Stimulated activated CD4-positive, alpha-beta T cell treated with anti-CD3 and anti-CD28 coated beads, TNF-alpha, amount 100 ng/mL, for 1 hour (primary cell): ENCODE measurements at regions not wholly inside any gene's neighbourhood (a gene's known extent, or its start where the extent isn't known, plus 50 kb on each side); places are given as distances from the start of the nearest gene placed in this dataset.

Experiments used
- DNase-seq, 3 donors: peaks; one replicate each; pipeline ENCODE4 v3.0.0-alpha.2; 2020; ENCODE audit warnings: low read depth in 3 of 3, low spot score in 1 of 3

DNA sequence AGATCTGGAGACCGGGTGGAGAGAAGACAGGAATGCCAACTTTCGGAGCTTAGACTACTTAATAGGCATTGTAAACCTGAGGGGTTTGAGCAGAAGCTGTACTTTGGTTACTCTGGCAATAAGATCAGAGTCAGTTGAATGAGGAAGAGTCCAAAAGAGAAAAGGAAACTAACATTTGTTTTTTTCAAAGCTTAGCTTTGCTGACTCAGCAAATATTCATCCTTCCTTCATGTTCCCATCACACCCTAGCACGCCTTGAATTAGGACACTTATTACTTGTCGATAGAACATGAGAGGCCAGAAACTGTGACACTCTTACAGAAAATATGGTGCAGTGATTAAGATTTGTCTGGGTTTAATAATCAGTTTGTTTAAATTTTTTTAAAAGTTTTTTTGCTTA, 266.9 kb upstream of the ATP2B1 start:
- DNase-seq: no peak

DNA sequence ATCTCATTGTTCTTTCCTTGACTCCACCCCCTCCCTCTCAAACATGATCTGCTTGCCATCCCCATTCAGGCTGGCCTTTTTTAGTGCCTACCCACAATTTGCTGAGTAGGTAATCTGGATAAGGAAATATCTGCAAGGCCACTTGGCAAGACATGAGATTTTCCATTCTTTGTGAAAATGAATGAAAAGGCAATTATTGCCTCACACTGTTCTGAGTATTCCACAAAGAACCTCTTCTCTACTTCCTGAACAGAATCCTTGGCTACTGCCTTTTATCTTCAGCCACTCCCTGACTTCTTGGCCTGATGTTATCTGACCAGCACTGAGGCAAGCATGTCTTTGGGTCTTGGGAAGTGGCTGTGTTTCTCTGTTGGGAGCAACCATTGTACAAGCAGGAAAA, 263.2 kb upstream of the ATP2B1 start:
- DNase-seq: no peak

DNA sequence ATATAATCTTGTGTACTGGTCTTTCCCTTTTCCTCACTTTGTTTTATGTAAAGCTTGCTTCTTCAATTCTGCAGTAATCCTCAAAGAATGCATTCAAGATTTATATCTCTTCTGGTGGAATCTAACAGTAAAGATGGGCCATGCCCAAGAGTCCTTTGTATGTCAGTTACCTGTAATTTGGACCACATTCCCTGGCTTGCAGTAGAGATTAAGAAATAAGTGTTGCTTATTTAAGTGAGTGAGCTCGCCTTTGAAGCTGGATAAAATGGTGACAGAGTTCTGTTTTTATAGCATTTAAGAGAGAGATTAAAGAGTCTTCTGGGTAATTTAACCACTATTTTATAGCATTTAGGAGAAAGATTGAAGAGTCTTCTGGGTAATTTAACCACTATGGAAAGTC, 262.1 kb upstream of the ATP2B1 start:
- no peak for DNase-seq

DNA sequence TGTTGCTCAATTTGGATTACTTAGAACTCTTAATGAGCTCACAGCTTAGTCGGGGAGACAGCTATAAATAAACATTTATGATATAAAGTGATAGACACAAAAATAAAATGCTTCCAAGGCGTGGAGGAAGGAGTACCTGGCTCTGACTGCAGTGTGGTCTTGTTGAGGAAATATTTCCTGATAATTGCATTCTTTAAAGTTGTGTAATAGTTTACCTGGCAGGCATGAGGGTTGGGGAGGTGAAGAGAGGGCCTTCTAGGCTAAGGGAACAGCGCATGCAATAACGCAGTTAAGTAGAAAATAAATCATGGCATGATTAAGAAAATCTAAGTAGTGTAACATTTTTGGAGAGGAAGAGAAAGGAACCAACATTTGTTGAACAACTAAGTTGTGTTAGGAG, 260.5 kb upstream of the ATP2B1 start:
- DNase-seq: no peak

DNA sequence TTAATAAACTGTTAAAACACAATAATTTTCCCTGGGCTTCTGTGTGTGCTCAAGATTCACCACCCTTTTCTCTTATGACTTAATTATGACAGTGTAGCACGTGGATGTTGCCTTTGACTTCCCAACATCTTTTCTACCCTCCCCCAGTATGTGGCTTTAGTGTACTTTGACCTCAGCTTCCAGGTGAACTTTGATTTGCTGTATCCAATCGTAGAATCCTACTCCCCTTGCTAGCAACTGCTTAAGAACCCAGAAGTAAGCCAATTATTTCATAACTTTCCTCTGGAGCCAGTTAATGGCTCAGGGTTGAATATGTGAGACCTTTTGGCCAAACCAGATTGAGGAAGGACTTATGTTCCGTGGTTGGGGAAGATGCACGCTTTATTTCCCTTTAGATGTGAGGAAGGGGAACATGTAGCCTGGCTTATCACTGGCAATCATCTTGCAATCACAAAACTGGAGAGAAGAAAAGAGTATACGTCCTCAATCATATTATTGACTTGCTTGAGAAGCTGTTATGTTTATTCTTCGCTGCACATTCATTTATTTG, 259.6 kb upstream of the ATP2B1 start:
- DNase-seq: no peak

DNA sequence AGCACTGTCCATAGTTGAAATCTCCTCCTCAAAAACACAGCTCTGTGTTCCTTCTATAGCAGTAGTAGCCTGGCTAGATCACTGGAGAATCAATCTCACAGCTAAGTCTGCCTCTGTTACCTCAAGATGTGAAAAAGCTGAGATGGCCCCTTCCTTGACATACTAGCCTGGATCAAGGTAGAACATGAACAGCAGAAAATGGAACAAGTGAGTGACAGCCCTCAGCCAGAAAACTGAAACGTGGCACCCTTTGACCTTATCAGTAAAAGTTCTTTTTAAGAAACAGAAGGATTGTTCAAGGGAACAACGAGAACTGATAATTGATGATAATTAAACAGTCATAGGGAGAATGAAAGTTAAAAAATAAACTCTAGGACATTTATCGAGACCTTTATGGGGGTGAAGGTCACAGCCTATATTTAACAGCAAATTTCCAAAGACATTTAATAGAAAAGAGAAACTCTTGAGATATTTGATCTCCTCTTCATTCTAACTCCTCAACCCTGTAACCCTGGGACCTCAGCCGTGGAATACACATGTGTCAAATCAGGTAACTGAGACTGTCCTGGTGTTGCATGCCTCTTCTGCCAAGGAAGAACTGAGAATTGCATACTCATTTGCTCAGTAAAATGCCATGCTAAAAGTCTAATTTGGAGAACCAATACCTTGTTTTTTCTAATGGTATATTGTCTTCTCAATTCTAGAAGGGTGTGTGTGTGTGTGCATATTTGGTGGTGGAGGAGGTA, 258.0 kb upstream of the ATP2B1 start:
- DNase-seq: no peak

DNA sequence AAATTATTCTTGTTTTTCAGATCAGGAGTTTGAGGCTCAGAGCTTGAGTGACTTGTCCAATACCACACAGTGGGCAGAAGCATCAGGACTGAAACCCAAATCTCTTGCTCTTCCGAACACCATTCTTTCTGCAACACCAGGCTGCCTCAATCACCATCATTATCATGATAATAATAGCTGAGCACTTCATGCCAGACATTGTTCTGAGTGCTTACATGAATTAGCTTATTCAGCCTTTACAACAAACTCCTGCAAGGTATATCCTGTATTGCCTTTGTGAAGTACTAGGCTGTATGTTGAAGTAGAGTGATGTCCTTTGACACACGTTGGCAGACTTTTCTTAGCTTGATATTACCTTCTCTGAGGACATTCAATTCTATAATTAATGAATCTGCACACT, 257.4 kb upstream of the ATP2B1 start:
- DNase-seq: no peak

DNA sequence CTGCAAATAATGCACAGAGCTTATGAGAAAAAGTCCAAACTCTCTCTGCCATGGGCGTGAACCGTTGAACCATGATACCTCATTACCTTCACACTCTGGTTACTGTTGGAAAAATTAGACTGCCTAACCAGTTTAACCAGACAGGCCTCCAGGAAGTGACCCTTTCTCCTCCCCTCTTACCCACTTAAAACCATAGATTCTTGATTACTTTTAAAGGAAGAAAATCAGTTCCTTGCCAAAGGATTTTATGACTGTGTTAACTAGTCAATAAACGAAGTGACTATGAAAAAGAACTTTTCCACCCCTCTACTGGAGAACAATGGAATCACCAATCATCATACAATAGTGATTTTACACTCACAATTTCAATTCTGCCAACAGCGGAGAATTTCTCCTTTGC, 254.0 kb upstream of the ATP2B1 start:
- DNase-seq: no peak

DNA sequence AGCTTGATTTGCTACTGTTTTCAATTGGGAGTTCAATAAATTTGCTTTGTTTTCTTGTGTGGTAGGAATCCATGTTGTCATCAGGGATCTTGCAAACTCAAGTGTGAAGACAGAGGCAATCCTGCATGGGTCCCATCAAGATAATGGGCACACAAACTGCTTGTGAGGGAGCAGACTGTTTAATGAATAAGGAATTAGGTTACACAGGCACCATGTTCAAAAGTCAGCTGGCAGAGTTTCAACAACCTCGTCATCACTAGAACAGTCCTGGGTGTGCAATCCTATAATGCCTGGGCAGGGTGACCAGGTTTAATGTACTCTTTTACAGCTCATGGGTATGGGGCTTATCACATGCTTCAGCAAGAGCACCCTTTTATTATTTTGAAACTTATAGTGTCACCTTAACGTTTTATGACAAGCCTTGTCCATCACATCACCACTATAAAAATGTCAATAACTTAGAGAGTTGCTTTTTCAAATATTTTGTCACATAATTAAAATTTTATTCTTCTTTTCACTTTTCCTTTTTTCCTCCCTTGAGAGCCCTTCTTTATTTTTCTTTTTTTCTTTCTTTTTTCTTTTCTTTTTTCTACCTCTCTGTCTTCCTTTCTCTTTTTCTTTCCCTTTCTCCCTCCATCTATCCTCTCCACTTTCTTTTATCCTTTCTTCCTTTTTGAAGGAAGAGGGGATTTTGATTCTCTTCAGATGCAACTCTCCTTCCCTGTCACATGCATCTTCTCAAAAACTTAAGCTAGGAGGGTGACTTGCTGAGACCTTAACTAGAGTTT, 252.2 kb upstream of the ATP2B1 start:
- no peak for DNase-seq

DNA sequence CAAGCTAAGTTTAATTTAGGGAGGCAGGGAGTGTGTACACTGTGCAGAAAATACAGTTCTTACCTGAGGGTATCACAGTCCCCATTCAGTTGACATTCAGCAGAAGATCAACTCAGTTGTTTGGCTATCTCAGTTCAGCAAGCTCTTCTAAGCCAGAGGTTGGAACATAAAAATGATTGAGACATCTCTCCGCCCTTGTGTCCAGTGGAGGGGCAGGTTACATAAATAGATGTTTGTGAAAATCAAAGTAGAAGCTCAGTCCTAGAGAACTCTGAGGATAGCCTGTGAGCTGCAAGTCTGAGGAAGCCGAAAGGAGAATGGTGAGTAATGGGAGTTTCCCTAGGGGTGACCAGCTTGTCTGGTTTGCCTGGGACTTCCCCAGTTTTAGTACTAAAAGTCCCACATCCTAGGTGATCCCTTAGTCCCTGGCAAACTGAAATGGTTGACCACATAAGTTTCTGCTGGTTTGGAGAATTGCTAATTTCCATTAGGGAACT, 251.4 kb upstream of the ATP2B1 start:
- no peak for DNase-seq

DNA sequence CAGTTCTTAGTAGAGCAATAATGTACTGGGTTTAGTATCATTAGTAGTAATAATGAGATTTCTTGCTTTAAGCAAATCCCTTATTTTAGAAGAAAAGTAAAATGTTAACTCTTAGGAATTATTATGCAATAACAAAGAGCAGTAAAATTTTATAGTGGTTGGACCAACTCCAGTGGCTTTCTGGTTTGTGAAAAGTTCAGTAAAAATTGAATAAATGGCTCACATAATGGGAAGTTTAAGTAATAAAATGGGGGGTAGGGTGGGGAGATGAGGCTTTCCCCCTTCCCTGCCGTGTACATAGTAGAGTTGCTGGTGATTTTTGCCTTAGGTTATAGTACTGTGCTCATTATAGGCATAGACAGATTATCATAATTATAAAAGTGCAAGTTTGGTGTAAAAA, 250.5 kb upstream of the ATP2B1 start:
- DNase-seq: no peak

DNA sequence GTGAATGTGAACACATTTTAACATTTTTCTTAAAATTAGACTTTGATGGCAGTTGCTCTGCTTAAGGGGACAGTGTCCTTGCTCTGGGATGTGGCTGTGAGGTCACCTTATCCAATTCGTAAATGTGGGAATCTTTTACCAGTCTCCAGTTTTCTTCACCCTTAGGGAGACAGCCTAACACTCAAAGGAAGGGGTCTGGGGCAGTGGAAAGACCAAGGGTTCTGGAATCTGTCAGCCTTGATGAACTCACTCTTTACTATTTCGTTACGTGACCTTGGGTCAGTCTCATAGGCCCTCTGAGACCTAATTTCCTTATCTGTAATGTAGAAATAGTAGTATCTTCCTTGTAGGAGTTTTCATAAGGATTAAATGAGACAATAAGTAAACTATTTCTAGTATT, 245.6 kb upstream of the ATP2B1 start:
- DNase-seq: no peak

DNA sequence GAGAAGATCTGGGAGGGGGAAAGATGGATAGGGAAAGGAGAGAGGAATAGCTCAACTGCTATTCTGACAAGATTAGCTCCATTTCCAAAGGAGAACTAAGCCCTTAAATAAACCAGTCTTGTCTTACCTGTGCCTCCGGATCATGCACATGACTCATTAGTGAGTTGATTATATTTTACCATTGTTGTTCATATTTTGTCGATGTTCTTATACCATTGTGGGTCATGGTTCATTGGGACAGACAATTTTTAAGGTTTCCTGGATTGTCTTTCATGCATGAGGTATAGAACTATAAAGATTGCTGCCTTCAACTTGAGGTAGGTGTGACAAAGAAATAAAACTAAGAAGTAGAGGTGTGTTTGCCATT, 243.0 kb upstream of the ATP2B1 start:
- DNase-seq: no peak

DNA sequence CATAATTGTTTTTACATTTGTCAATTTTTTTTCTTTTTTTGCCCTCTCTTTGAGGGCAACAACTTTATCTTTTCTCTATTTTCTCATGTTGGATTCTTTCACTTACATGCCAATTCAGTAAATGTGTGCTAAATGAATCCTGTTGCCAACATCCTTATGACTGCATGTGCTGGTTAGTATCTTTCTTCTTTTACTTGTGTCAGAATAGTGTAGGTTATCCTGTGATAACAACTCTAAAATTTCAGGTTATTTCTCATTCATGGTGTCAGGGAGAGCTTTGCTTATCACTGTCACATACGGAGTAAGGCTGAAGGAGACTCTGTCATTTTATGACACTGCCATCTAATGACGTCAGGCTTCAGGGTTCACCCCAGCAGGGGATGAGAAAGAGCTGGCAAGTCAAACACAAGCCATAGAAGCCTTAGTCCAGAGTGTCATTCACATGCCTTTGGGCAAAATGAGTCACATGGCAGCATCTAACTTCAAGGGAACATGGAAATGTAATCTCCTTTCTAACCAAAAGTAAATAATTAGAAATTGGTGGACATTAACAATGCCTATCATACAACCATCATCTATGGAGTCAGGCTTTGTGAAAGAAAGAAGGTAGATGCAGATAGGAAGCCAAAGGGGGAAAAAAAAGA, 242.5 kb upstream of the ATP2B1 start:
- no peak for DNase-seq

DNA sequence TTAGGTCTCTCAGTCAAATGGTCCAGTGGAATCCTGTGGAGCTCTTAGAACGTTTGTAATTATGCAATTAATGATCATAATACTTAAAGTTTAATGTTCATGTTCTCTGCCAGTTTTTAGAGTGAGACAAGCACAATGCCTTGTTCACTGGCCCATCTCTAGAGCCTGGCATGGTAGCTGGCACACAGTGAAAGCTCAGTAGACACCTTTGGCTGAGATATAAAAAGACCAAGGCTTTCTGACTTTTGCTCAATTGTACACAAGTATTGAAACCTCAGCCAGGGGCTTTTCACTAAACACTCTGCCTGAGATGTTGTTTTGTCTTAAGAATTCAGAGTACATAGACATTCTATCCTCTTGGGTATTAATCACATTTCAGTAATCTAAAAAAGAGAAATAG, 241.8 kb upstream of the ATP2B1 start:
- no peak for DNase-seq

DNA sequence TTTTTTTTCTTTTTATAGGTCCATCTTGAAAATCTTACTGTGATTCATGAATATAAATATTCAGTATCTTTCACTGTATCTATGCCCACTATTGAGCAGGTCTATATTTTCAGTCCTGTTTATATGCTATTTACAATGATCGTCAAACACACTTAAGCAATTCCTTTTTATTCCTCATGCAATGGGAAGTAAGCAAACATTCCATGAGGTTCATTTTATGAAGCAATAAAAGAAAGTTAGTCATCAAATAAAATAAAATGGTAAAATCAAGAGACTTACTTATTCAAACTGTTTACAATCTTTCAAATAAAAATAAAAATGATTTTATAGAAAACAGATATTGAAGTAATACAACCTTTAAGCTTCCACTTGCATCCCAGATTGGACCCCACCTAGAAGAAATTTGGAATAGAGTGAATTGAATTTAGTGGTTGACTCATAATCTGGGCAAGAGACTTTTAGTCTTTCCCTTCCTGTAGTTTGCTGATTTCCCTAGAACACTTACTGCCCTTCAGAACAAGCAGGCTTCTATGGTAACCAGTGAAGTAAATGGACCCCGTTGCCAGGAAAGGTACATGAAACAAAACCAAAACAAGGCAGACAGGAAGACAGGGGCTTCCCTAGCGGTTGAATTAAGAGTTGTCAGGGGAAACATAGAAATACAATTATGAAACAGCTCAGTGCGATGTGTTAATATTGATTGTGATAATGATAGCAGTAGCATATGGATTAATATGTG, 241.0 kb upstream of the ATP2B1 start:
- peak in 2 of 3 donors; percentile 5 to 23 for DNase-seq

DNA sequence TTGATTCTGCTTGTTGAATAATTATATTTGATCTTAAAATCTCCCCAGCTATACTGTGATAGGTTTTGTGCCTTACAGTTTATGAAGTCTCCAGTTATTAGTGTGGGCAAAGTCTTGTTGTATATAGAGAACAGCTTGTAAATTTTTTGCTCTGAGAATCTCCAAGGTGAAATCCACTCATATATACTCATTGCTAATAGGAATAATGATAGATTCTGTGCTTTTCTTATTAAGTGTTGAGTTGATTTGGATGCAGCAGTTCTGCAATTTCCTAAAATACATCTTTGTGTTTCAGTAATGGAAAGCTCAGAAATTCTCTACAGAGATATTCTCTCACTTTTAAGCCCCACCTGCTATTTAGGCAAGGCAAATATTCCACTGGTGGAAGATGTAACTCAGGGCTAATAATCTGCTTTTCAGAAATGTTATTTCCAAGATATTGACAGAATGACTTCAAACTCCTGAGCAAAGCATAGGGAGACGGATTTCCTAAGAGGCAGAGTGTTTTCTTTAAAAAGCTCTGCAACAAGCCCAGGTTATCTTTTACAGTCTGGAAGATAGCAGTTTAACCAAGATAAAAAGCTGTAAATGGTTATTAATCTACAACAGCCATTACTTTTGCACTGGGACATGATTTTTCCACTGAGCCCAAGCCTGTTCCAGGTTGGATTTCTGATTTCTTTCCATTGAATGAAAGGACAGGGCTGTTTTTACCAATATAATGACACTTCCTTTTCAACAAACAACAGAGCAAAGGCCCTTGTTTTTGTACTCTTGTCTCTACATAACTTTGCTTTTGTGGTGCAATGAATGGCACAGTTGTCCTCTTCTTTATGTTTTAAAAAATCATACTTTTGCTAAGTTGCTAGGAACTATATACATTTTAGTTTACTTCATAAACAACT, 239.9 kb upstream of the ATP2B1 start:
- DNase-seq: no peak

DNA sequence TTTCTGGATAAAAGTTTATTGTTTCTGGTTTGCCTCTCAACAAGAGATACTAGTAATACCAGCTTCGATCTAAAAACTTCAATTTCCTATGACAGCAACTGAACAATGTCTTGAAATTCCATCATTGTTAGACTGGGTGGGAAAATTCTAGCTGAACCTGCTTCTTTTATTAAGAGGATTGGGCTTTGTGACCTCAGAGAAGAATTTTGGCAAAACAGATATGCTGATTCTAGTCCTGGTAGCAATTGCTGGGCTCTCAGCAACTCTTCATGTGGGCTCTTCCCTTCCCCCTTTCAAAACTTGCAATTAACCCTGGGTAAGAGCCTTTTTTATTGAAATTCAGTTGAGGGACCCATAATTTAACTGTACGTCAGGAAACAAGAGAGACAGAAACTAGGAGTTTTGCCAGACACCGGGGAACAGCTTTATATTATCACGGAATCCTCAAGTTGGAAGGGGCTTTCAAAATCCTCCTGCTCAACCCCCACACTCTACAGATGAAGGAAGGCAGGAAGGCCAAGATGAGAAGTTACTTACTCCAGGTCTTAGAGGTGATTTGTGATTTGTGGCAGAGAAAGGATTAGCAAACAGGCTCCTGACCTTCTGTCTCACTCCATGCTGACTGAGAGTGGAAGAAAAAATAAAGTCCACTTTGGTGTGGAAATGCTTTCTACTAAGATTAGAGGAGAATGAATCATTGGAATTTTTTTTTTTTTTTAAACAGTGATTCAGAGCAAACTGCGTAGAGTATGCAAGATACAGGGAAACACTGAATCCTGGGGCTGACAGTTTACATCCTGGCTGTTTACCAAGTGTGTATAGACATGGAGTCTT, 239.0 kb upstream of the ATP2B1 start:
- DNase-seq: no peak

DNA sequence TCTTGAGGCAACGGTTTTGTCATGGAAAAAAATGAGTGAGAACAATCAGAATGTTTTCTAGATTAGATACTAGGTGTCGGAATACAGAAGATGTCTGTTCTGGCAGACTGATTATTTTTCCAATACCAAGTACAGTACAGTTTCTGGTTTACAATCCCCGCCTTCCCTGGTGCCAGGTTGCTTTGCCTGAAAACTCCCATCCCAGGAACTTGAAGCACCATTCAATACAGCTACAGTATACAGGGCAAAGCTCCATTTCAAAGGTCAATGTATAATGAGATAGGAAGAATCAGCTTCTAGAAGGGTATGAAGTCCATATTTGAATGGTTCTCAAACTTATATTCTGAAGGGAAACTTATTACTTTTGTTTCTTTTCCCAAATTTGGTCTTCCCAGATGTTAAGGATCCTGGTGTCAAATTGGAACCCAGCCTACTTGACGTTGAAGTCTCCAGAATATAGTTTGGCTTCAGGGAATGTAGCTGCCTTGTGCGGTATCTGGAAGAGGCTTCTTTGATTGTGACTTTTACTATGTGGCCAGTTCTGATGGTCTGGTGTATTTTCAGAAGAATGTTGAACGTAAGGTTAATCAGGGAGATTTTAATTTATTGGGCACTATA, 238.0 kb upstream of the ATP2B1 start:
- no peak for DNase-seq
